Peyer's patch (tissue), 4 donors: ENCODE measurements at regions not wholly inside any gene's neighbourhood (a gene's known extent, or its start where the extent isn't known, plus 50 kb on each side); places are given as distances from the start of the nearest gene placed in this dataset.
"Not testable (repeated sequence)": the region's sequence is repeated elsewhere in the genome, so short reads cannot be mapped to it uniquely, and the experiment has no call there.

ENCODE experiments used
- DNase-seq, 3 donors: peaks; one replicate each; pipeline ENCODE4 v3.0.0-alpha.2; 2017 to 2019
- H3K27ac ChIP-seq, 4 donors: fragments of 200-600 bp; sonication (generic); one replicate each; pipeline ENCODE4 v1.5.1; 2016 to 2019
- H3K27me3 ChIP-seq, 2 donors: fragments of 200-600 bp; sonication (generic); one replicate each; pipeline ENCODE4 v1.5.1; 2019
- H3K36me3 ChIP-seq, 3 donors: fragments of 200-600 bp; sonication (generic); one replicate each; pipeline ENCODE4 v1.5.1; 2016 to 2019
- H3K4me1 ChIP-seq, 4 donors: fragments of 200-600 bp; sonication (generic); one replicate each; pipeline ENCODE4 v1.5.1; 2016 to 2019
- H3K4me3 ChIP-seq, 4 donors: fragments of 200-600 bp; sonication (generic); 1 replicate in 3 of 4; 2 replicates in 1 of 4; pipeline ENCODE4 v1.5.1; 2016 to 2019; ENCODE audit warnings: mild to moderate bottlenecking in 1 of 4
- H3K9me3 ChIP-seq, 4 donors: fragments of 200-600 bp; sonication (generic); one replicate each; pipeline ENCODE4 v1.5.1; 2016 to 2019; ENCODE audit warnings: mild to moderate bottlenecking in 1 of 4
- CTCF ChIP-seq, 6 experiments: fragments of 450-650 bp in 4 of 6; fragments of 200-600 bp in 2 of 6; sonication (generic) in 1 of 6; IDR thresholded peaks; one replicate each; pipeline ENCODE4 v1.5.1; 2017 to 2019; ENCODE audit warnings: antibody characterized with exemption in 6 of 6, mild to moderate bottlenecking in 3 of 6, moderate library complexity in 1 of 6
- POLR2A ChIP-seq, 2 donors: fragments of 450-650 bp; IDR thresholded peaks; one replicate each; pipeline ENCODE4 v1.5.1; 2017; ENCODE audit warnings: antibody characterized with exemption in 2 of 2, mild to moderate bottlenecking in 2 of 2, moderate library complexity in 2 of 2

- Histone ChIP-seq H3K27ac (no peak overlapping the region), H3K27me3 (no peaks in the 10 kb centered on the region), H3K4me3 (no peak overlapping the region), H3K4me1 (no peaks in the 10 kb centered on the region), H3K36me3 (no peaks in the 10 kb centered on the region), H3K9me3 (no peaks in the 10 kb centered on the region)
- TF ChIP-seq POLR2A (IDR thresholded peaks at IDR 0.05) = no peak
- DNase-seq = peak in 1 of 3 donors; percentile 25
Measured at GRCh38 chr3:11910971-11911531, 64.4 kb upstream of the TAMM41 start.

GRCh38 chr3:11911887-11912286 is 65.2 kb upstream of the TAMM41 start:
- H3K27me3 ChIP-seq, H3K9me3 ChIP-seq, H3K27ac ChIP-seq, H3K4me3 ChIP-seq, H3K4me1 ChIP-seq, H3K36me3 ChIP-seq: not testable (repeated sequence)
- peak in 2 of 3 donors; percentile 20 to 25 for DNase-seq

- Histone ChIP-seq H3K27ac (no peak overlapping the region), H3K9me3 (no peaks in the 10 kb centered on the region), H3K4me1 (no peaks in the 10 kb centered on the region), H3K36me3 (no peaks in the 10 kb centered on the region), H3K27me3 (no peaks in the 10 kb centered on the region), H3K4me3 (no peak overlapping the region)
- peak in 1 of 3 donors; percentile 7 for DNase-seq
- TF ChIP-seq POLR2A (IDR thresholded peaks at IDR 0.05) (no peak), CTCF (IDR thresholded peaks at IDR 0.05) (no peak)
Measured at GRCh38 chr3:11913316-11913715, 66.6 kb upstream of the TAMM41 start.

GRCh38 chr3:11914041-11914440 is 67.4 kb upstream of the TAMM41 start:
- no peaks in the 10 kb centered on the region for H3K4me1 ChIP-seq
- DNase-seq = peak in 1 of 3 donors; percentile 7
- H3K9me3 ChIP-seq = no peaks in the 10 kb centered on the region
- no peak overlapping the region for H3K27ac ChIP-seq
- H3K27me3 ChIP-seq = no peaks in the 10 kb centered on the region
- H3K4me3 ChIP-seq = no peak overlapping the region
- TF ChIP-seq POLR2A (IDR thresholded peaks at IDR 0.05) (no peak), CTCF (IDR thresholded peaks at IDR 0.05) (no peak)
- no peaks in the 10 kb centered on the region for H3K36me3 ChIP-seq

GRCh38 chr3:11914651-11915050 is 68.0 kb upstream of the TAMM41 start:
- DNase-seq = peak in 2 of 3 donors; percentile 28 to 31
- Histone ChIP-seq H3K4me1 (no peaks in the 10 kb centered on the region), H3K36me3 (no peaks in the 10 kb centered on the region), H3K27ac (no peak overlapping the region), H3K4me3 (no peak overlapping the region), H3K27me3 (no peaks in the 10 kb centered on the region), H3K9me3 (no peaks in the 10 kb centered on the region)
- TF ChIP-seq CTCF (IDR thresholded peaks at IDR 0.05) = no peak
- no peak for TF ChIP-seq POLR2A (IDR thresholded peaks at IDR 0.05)

GRCh38 chr3:11915621-11916424 is 69.1 kb upstream of the TAMM41 start:
- Histone ChIP-seq H3K9me3 (no peaks in the 10 kb centered on the region), H3K4me3 (no peak overlapping the region), H3K4me1 (no peaks in the 10 kb centered on the region), H3K27me3 (no peaks in the 10 kb centered on the region), H3K27ac (no peak overlapping the region), H3K36me3 (no peaks in the 10 kb centered on the region)
- TF ChIP-seq CTCF (IDR thresholded peaks at IDR 0.05) = no peak
- no peak for TF ChIP-seq POLR2A (IDR thresholded peaks at IDR 0.05)
- DNase-seq = peak in 1 of 3 donors; percentile 23

- not testable (repeated sequence) for H3K4me3 ChIP-seq, H3K4me1 ChIP-seq, H3K9me3 ChIP-seq, H3K27me3 ChIP-seq, H3K36me3 ChIP-seq, H3K27ac ChIP-seq
- peak in 2 of 3 donors; percentile 69 to 71 for DNase-seq
Measured at GRCh38 chr3:11916425-11916762, 69.7 kb upstream of the TAMM41 start.
